Adrenal gland (tissue), 9 donors: ENCODE measurements at regions not wholly inside any gene's neighbourhood (a gene's known extent, or its start where the extent isn't known, plus 50 kb on each side); places are given as distances from the start of the nearest gene placed in this dataset.
A peak's percentile ranks its signal among the peaks of the same experiment; 100 is the strongest.

Source experiments
- DNase-seq, 7 donors: peaks; one replicate each; pipeline ENCODE4 v3.0.0-alpha.2; 2019 to 2020
- H3K27ac ChIP-seq, 5 donors: fragments of 200-600 bp; sonication (generic) in 4 of 5; 1 replicate in 3 of 5; 2 replicates in 2 of 5; pipeline versions ENCODE4 v1.5.1 to v1.8.0; 2016 to 2020; ENCODE audit warnings: mild to moderate bottlenecking in 1 of 5
- H3K27me3 ChIP-seq: fragments of 200-600 bp; 2 replicates; pipeline ENCODE4 v1.8.0; 2021
- H3K36me3 ChIP-seq, 2 donors: fragments of 200-600 bp; replicated peaks in 1 of 2; 1 replicate in 1 of 2; 2 replicates in 1 of 2; pipeline versions ENCODE4 v1.5.1 to v1.8.0; 2018 to 2022
- H3K4me1 ChIP-seq, 2 donors: fragments of 200-600 bp; replicated peaks in 1 of 2; 1 replicate in 1 of 2; 2 replicates in 1 of 2; pipeline versions ENCODE4 v1.5.1 to v1.8.0; 2018 to 2021
- H3K4me3 ChIP-seq, 4 donors: fragments of 200-600 bp; sonication (generic) in 3 of 4; one replicate each; pipeline ENCODE4 v1.5.1; 2016 to 2018
- H3K9me3 ChIP-seq, 3 donors: fragments of 200-600 bp; sonication (generic) in 1 of 3; replicated peaks in 1 of 3; 1 replicate in 2 of 3; 2 replicates in 1 of 3; pipeline versions ENCODE4 v1.5.1 to v1.8.0; 2016 to 2021
- CTCF ChIP-seq, 6 experiments: fragments of 450-650 bp in 4 of 6; fragments of 200-600 bp in 2 of 6; sonication (generic) in 1 of 6; IDR thresholded peaks; 1 replicate in 5 of 6; 2 replicates in 1 of 6; pipeline versions ENCODE4 v1.5.1 to v1.8.0; 2016 to 2021; ENCODE audit warnings: antibody characterized with exemption in 6 of 6, mild to moderate bottlenecking in 2 of 6, moderate library complexity in 1 of 6
- POLR2A ChIP-seq, 2 donors: fragments of 450-650 bp; IDR thresholded peaks; one replicate each; pipeline ENCODE4 v1.6.1; 2017; ENCODE audit warnings: antibody characterized with exemption in 2 of 2, mild to moderate bottlenecking in 2 of 2, moderate library complexity in 1 of 2
- WGBS, 4 donors: extraction: QIAGEN DNeasy Blood & Tissue Kit in 2 of 4; methylation state at CpG; one replicate each; pipeline versions ENCODE4 v1.1.5 to v1.1.7; 2013 to 2017; 5-methylcytosine and 5-hydroxymethylcytosine counted together
- intact Hi-C, 2 donors: fragments of 100-400 bp; cut with DNase I; formaldehyde crosslinking; loops; one replicate each; pipeline versions ENCODE4 v1.14.1 to v1.15.0; 2022 to 2023
- donor health status: healthy with polysubstance abuse.
- donor health status: Bipolar disorder and iron deficiency.
- donor health status: DM: yes; HTN: yes; CAD: no.
- donor health status: DM: no; HTN: no; CAD: no.
- donor health status: DM: no; HTN: no; CAD: no.

GRCh38 chr12:67475725-67476124, 172.8 kb upstream of the DYRK2 start:
- WGBS, 4 donors = 49 to 68% (median 54%) methylated on average over 2 of the region's 2 CpGs
- Histone ChIP-seq H3K9me3 (no peaks in the 10 kb centered on the region), H3K27ac (no peak overlapping the region), H3K27me3 (no peaks in the 10 kb centered on the region), H3K36me3 (no peaks in the 10 kb centered on the region), H3K4me3 (no peak overlapping the region), H3K4me1 (no peaks in the 10 kb centered on the region)
- DNase-seq = no peak
- no peak for TF ChIP-seq POLR2A (IDR thresholded peaks at IDR 0.05)
- TF ChIP-seq CTCF (IDR thresholded peaks at IDR 0.05) = no peak
- intact Hi-C loops = no loop called here

GRCh38 chr12:67477681-67478265, 170.8 kb upstream of the DYRK2 start:
- Histone ChIP-seq H3K27me3 (no peaks in the 10 kb centered on the region), H3K4me3 (no peak overlapping the region), H3K4me1 (no peaks in the 10 kb centered on the region), H3K27ac (no peak overlapping the region), H3K36me3 (no peaks in the 10 kb centered on the region), H3K9me3 (no peaks in the 10 kb centered on the region)
- no peak for DNase-seq
- 91 to 92% (median 91%) methylated on average over 8 of the region's 8 CpGs for WGBS, 4 donors
- TF ChIP-seq POLR2A (IDR thresholded peaks at IDR 0.05) (no peak), CTCF (IDR thresholded peaks at IDR 0.05) (no peak)
- intact Hi-C loops = no loop called here

GRCh38 chr12:67482751-67483661, 165.5 kb upstream of the DYRK2 start:
- no peak for TF ChIP-seq POLR2A (IDR thresholded peaks at IDR 0.05)
- TF ChIP-seq CTCF (IDR thresholded peaks at IDR 0.05) = no peak
- WGBS, 4 donors = 52 to 65% (median 57%) methylated on average over 5 to 6 of the region's 6 CpGs
- Histone ChIP-seq H3K4me3 (no peak overlapping the region), H3K9me3 (peaks cover 0 to 2% (median 0%) of the 10 kb centered on the region in 3 donors), H3K36me3 (no peaks in the 10 kb centered on the region), H3K4me1 (no peaks in the 10 kb centered on the region), H3K27me3 (no peaks in the 10 kb centered on the region), H3K27ac (no peak overlapping the region)
- peak; percentile 53 to 84 (median 65) for DNase-seq
- intact Hi-C loops = no loop called here

- peaks cover 0 to 6% (median 0%) of the 10 kb centered on the region in 3 donors for H3K9me3 ChIP-seq
- no peak overlapping the region for H3K4me3 ChIP-seq
- TF ChIP-seq POLR2A (IDR thresholded peaks at IDR 0.05) (no peak), CTCF (IDR thresholded peaks at IDR 0.05) (no peak)
- WGBS, 4 donors = 63 to 78% (median 66%) methylated on average over 3 of the region's 3 CpGs
- no peak for DNase-seq
- no peak overlapping the region for H3K27ac ChIP-seq
- no peaks in the 10 kb centered on the region for H3K27me3 ChIP-seq
- no peaks in the 10 kb centered on the region for H3K36me3 ChIP-seq
- intact Hi-C loops = no loop called here
- no peaks in the 10 kb centered on the region for H3K4me1 ChIP-seq
Observed at GRCh38 chr12:67483871-67484554, 164.5 kb upstream of the DYRK2 start.
